GM19463 (cell line): ENCODE measurements at regions not wholly inside any gene's neighbourhood (a gene's known extent, or its start where the extent isn't known, plus 50 kb on each side); places are given as distances from the start of the nearest gene placed in this dataset.
"Not testable (repeated sequence)": the region's sequence is repeated elsewhere in the genome, so short reads cannot be mapped to it uniquely, and the experiment has no call there.

ENCODE experiments used
- ATAC-seq: cut with Tn5 transposase; IDR thresholded peaks from one replicate; pipeline ENCODE4 v1.9.1; 2021; ENCODE audit warnings: mild to moderate bottlenecking, moderate library complexity; ENCODE audit not compliant: unreplicated experiment

- ATAC-seq = no peak
Measured at GRCh38 chr15:79602180-79602579, 170.0 kb downstream of the MINAR1 start.

GRCh38 chr15:79602731-79603130 is 170.6 kb downstream of the MINAR1 start:
- no peak for ATAC-seq

- ATAC-seq = no peak
Measured at GRCh38 chr15:79606831-79607355, 174.8 kb downstream of the MINAR1 start.

- ATAC-seq = no peak
Measured at GRCh38 chr15:79608066-79608864, 176.1 kb downstream of the MINAR1 start.

GRCh38 chr15:79609506-79609905 is 177.4 kb downstream of the MINAR1 start:
- no peak for ATAC-seq

GRCh38 chr15:79610021-79610420 is 177.9 kb downstream of the MINAR1 start:
- no peak for ATAC-seq

- no peak for ATAC-seq
Measured at GRCh38 chr15:79615754-79616153, 183.6 kb downstream of the MINAR1 start.

- no peak for ATAC-seq
Measured at GRCh38 chr15:79617071-79617470, 184.9 kb downstream of the MINAR1 start.

GRCh38 chr15:79620112-79620857 is 188.1 kb downstream of the MINAR1 start:
- ATAC-seq = no peak

- not testable (repeated sequence) for ATAC-seq
Measured at GRCh38 chr15:79621805-79622204, 189.7 kb downstream of the MINAR1 start.

- ATAC-seq = no peak
Measured at GRCh38 chr15:79623488-79623887, 191.4 kb downstream of the MINAR1 start.

- ATAC-seq = no peak
Measured at GRCh38 chr15:79629687-79630086, 197.6 kb downstream of the MINAR1 start.

- no peak for ATAC-seq
Measured at GRCh38 chr15:79632457-79632856, 200.3 kb downstream of the MINAR1 start.

- no peak for ATAC-seq
Measured at GRCh38 chr15:79635149-79635771, 203.1 kb downstream of the MINAR1 start.

GRCh38 chr15:79635897-79636561 is 203.9 kb downstream of the MINAR1 start:
- ATAC-seq = no peak

- ATAC-seq = no peak
Measured at GRCh38 chr15:79640206-79640605, 208.1 kb downstream of the MINAR1 start.

GRCh38 chr15:79641841-79642240 is 209.7 kb downstream of the MINAR1 start:
- ATAC-seq = no peak

GRCh38 chr15:79643393-79643792 is 211.3 kb downstream of the MINAR1 start:
- ATAC-seq = no peak

GRCh38 chr15:79644091-79644490 is 212.0 kb downstream of the MINAR1 start:
- no peak for ATAC-seq

- ATAC-seq = not testable (repeated sequence)
Measured at GRCh38 chr15:79652972-79653371, 220.8 kb downstream of the MINAR1 start.

GRCh38 chr15:79653533-79653932 is 221.4 kb downstream of the MINAR1 start:
- ATAC-seq = no peak
